HG02973 (cell line): ENCODE measurements at regions not wholly inside any gene's neighbourhood (a gene's known extent, or its start where the extent isn't known, plus 50 kb on each side); places are given as distances from the start of the nearest gene placed in this dataset.

Source experiments
- ATAC-seq: cut with Tn5 transposase; IDR thresholded peaks from one replicate; pipeline ENCODE4 v1.9.1; 2021; ENCODE audit warnings: moderate library complexity; ENCODE audit not compliant: unreplicated experiment

DNA sequence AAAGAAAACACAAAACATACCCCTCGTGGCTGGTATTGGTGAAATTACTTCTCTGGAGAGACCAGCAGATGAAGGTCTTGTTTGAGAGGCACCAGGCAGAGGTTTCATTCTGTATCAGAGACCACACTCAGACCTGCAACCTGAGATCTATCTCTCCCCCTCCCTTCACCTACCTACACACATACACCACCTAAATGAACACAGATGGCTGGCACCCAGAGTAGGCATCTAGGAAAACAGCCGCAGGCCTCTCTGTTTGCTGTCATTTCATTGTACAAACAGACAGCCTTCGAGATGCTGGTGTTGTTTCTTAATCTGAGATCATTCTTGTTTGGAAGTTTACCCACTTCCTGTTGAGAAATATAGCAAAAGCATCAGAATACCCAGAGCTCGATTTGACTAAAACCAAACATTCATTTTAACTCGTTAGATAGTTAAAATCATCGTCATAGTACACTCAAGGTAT is 173.9 kb upstream of the SLC25A13 start:
- peak; percentile 67 for ATAC-seq

DNA sequence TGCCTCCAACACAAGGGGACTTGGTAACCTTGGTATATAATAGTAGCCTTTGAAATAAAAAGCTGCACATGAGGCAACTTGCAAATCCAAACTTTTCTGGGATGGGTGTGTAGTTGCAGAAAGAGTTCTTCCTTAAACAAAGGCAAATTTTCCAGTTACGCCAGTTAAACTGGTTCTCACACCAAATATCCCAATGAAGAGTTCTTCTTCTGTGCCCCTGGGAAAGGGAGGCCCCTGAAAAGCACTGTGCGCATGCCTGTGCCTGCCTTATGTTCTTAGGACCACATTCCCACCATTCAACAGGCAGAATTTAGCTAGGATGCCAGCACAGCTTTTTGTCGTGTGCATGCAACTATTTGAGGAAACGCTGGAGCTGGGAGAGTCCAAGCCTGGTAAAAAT is 164.8 kb upstream of the SLC25A13 start:
- ATAC-seq, result no peak

DNA sequence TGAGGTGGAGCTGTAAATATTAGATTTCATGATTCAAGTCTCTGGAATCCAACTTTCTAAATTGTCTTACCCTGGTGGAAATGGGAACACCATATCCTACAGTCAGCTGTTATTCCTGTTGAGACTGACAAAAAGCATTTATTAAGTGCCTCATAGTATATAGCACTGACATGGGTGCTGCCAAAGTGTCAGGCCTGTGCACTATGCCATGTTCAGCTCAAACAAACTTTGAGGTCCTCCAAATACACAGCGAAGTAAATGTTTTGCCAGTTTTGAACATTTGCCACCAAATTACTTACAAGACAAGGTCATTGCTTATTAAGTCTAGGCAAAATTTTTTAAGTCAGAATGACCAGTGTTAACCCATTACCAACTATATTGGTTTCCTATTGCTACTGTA is 162.9 kb upstream of the SLC25A13 start:
- no peak for ATAC-seq

DNA sequence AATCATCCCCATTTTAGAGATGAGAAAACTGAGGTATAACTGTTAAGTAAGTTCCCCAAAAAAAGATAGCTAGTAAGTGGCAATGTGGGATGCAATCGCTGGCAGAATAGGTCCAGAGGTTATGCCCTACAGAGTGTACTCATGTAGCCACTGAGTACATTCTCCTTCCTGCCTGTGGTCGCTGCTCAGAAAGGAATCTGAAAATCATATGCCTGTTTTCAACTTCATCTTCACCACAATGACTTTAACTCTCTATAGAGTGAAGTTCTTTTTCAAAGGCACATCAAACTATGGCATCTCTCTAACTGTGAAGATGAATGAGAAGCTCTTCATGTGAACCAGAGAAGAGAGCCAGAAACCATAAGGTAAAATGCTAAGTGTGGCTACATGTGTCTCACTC is 162.2 kb upstream of the SLC25A13 start:
- ATAC-seq, result no peak

DNA sequence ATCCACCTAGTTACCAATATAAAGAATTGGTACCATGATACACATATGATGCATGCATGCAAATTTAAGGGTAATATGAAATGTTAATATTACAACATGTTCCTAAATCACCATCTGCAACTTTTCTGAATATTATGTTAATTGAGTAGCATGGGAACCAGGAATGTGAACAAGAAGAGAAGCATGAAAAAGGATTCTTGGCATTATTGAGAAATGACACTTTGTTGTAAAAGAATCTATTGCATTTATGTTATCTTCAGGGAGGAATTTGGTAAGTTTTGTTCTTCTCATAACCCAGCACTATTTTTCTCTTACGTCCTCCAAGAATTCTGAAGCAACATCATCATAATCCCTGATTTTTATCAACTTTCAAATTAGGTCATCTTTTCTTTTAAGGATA is 159.9 kb upstream of the SLC25A13 start:
- ATAC-seq, result no peak

DNA sequence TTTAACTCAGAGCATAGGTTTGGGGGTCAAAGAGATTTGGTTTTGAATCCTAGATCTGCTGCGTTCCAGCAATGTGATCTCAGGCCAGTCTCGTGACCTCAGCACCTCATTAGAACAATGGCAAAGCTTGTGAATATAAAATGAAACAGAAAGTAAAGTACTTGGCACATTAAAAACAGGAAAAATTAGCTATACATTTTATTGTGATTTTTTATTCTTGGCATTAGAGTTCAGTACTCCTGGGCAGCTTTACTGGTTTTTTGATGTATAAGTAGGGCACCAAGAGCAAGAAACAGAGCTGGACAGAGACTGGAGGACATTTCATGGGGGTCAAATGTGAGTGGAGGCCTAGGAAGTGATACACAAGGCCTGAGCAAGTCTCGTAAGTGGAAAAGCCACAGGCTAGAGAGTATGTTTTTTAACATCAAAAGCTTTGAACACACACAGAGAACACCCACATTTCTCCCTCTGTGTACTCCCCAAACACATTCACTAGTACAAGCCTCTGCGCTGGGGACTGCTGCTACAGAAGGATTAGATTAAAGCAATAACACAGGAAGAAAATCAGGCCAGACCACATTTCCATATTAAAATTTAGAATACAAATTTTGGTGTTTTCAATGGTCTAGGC is 157.2 kb upstream of the SLC25A13 start:
- no peak for ATAC-seq

DNA sequence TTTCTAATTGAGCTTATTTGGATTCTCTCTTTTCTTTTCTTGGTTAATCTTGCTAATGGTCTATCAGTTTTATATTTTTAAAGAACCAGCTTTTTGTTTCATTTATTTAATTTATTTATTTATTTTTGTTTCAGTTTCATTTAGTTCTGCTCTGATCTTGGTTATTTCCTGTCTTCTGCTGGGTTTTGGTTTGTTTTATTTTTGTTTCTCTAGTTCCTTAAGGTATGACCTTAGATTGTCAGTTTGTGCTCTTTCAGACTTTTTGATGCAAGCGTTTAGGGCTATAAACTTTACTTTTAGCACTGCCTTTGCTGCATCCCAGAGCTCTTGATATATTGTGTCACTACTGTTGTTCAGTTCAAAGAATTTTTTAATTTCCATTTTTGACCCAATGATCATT is 149.7 kb upstream of the SLC25A13 start:
- no peak for ATAC-seq

DNA sequence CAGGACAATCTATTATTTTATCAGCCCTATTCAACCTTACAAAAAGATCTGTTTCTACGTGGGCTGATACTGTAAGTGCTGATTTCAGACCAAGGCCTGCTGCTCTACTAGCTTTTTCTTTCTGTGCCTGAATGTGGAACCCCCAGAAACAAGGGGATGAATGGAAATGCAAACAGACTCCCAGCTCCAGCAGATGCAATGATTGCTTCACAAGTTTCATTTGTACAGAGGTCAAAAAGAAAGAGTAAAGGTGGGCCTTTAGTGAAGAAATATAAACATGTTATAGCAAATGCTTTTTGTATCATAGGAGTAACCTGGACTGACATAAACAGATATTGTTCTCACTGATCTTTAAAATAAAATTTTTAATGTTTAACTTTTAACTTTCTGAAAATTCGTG is 130.2 kb upstream of the SLC25A13 start:
- no peak for ATAC-seq

DNA sequence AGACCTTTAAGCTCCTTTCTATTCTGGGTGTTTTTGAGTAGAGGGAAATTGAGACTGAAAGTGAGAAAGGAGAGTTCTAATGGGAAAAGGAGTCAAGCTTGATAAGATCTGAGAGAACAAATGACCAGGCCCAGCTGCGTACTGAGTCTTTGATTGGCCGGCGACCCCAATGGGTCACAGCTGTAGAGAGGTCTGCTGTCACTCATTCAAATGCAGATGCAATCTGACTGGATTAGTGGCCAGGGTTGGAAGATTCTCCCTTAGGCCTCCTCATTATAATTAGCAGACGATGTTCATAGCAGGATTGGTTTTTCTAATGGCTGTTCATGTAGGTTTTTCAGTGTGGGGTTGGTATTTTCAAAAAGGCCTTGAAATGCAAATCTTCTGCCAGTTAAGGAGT is 127.2 kb upstream of the SLC25A13 start:
- ATAC-seq, result no peak

DNA sequence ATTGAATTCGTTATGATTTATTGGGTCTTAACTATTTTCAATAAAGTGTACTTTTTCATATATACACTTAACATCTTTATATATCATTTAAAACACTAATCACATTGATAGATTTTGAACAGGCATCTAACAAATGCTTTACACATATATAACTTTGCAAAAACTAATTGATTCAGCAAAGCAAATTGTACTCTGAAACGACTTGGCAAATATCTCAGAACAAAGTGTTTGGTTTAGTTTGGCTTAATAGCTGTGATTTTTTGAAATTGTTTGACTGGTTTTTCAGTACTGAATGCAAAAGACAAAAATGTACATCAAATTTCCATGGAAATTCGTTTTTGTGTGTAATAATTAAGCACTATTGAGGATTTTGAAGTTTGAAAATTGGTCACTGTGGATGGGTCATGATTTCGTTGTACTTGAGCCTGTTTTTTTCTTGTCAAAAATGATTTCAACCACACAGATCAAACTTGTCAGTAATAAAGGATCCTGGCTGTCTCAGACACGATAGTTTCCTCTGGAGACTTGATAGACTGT is 125.3 kb upstream of the SLC25A13 start:
- no peak for ATAC-seq

DNA sequence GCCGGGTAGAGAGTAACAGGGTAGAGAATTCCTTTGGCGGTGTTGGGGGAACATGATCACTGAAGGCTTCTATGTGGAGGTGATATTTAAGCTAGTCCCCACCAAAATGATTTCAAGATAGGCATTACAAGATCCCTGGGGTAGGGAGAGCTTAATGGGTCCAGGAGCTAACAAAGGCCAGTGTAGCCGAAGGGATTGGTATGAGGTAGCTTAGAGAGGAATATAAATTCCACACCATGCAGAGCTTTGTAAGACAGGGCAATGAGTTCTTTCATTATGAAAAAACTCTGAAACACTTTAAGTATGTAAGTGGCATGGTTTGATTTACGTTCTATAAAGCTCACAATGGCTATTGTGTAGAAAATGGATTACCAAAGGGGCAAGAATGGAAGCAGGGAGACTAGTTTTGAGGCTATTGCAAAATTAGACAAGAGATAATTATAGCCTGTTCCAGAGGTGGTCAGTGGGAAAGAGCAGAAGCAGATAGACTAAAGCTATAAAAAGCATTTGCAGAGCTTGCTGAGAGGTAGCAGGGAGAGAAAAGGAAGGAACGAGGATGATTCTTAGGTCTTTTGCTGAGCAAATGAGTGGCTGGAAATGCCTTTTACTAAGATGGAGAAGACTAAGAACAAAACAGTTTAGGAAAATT is 119.7 kb upstream of the SLC25A13 start:
- no peak for ATAC-seq

DNA sequence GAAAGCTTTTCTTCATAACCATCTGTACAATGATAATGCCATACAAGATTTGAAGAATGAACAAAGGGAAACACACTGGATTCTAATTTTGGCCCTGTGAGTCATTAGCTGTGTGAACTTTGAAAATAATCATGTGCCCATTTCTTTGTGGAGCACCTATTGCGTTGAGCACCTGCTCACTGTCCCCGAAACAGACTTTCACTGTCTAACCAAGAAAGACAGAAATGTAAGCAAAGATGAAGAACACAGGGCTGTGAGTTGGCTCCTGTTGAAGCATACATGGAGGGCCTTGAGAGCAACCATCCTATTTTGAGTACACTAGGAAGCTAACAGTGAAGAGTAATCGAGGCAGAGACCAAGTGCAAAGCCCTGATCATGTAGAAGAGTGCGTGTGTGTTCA is 118.4 kb upstream of the SLC25A13 start:
- ATAC-seq, result no peak

DNA sequence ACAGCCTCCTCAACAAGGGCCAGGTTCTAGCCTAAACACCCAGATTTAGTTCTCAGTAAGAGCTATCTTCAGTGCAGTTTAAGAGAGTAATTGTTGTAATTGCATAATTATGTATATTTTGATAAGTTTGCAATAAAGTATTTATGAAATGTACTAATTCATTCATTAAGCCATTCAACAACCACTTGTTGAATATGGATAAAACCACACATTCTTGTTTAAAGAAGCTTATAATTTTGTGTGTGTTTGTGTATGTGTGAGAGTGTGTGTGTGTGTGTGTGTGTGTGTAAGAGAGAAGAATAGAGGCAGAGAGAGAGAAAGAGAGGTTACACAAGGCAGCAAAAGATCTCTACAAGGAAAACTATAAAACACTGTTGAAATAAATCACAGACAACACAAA is 115.0 kb upstream of the SLC25A13 start:
- ATAC-seq, result no peak

DNA sequence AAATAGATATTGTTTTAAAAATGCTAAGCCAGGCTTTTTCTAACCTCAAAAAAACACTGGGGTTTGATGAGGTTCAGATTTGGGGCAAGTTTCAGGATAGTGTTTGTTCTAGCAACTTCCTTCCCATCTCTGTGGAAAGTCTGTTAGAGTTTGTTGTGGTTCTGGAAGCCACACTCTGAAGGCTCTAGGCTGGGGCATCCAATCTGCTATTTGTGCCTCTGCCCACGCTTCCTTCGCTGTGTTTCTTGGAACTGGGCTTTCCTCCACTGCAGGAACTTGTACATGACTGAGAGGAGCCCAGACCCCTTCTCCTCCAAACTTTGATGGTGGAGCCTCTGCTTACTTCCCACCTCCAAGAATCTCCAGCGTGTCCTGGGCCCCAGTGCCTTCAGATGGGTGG is 108.5 kb upstream of the SLC25A13 start:
- no peak for ATAC-seq

DNA sequence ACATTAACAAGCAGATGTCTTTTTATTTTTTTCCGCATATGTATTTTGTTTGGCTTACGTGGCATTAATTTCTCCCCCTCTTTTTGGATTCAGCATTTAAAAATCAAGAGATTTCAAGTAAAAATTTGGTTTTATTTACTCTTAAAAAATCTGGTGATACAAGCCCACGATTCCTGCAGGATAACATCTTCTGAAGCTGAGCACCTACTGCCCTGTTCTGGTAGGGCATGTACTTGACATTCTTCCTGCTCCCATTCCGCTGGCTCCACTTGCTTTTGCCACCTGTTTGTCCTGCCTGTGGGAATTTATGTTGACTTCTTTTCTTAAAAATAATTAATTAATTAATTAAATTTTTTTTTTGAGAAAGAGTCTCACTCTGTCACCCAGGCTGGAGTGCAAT is 105.2 kb upstream of the SLC25A13 start:
- no peak for ATAC-seq

DNA sequence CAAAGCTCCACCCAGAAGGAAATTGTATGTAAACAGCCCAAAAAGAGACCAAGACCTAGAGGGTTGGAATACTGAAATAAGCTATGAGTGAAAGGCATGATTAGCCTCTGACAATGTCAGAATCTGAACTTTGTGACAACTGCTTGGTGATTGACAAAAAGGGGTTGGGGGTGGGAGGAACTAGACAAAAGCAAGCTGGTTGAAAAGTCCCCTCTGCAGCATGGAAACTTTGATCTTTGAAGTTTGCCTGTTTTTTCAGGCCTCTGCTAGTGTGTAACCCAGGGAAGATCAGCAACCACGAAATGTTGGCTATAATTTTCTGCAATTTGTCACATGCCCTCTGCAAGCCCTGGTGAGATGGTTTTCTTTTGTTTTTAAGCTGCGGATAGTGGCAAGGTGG is 104.8 kb upstream of the SLC25A13 start:
- ATAC-seq, result no peak

DNA sequence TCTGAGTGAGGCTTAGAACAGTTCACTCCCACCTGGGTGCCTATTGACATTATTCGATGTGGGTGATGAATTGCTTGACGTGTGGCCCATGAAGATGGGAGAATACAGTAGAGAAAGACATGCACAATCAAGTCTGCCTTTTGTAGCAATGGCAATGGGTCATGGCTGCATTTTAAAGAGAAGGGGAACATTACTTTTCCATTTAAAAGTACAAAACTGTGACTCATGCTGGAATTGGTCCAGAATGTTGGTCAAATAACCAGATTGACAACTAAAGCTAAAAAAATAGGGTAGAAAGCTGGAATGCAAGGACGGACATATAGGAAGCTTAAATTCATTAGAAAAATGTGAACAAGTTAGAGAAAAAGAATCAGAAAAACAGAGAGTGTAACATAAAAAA is 104.1 kb upstream of the SLC25A13 start:
- ATAC-seq, result no peak

DNA sequence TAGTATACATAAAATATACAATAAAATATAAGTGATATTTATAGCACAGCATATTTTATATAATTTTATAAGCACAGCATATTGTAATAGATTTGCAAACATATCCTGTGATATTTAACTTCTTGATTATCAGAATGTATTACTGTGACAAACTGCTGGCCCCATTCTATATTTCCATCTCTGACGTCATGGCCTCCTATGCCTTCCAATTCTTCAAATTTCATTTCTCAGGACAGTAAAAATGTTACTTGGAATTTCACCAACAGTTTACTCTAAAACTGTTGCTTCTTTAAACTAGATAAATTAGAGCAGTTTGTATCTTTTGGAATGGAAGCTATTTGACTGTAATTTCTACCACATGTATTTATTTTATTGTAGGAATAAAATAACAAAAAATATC is 102.5 kb upstream of the SLC25A13 start:
- no peak for ATAC-seq

DNA sequence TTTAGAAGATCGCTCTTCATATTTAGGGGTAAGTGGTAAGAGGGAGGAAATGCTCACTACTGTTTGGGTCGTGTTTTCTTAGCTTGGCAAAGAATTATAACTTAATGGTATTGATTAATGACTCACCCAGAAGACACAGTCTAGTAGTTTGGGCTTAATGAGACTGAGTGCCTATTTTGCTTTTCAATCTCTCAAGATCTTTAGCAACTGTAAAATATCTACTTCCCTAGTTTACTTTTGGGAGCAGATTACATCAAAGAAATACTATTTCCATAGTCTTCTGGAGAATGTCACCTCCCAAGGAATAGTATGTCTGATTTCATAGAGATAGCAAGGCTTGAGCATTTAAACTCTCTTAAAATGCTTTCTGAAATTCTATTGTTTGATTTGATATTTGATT is 100.5 kb upstream of the SLC25A13 start:
- no peak for ATAC-seq

DNA sequence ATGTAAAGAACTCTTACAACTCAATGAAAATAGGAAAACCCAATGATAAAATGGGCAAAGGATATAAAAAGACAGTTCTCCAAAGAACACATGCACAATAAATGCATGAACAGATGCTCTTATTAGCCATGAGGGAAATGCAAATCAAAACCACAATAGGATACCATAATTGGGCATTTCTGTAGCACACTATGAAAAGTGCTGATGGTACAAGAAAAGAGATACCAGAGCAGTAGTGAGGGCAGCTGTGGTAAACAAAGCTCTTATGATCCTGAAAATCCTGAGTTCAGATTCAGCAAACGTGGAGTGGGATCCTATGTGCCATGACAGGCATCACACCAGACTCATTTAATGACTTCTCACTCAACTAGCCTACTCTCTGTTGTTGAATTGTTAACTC is 96.7 kb upstream of the SLC25A13 start:
- no peak for ATAC-seq

DNA sequence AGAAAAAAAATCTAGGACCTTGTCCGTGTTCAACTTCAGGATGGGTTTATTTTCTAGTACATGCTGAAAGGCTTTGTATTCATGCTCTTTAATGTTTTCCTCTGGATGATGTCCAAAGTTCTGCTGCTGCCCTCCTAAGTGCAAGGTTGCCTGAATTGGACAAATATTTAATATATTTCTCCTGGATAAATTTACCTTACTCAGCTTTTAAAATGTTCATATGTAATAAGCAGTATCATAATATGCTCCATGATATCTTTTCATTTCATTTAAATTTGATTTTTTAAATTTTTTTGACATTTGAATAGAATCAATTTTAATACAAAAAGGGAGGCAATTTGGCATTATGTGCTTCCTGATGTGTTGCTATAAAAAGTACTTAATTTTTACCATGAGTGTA is 95.9 kb upstream of the SLC25A13 start:
- ATAC-seq, result no peak

DNA sequence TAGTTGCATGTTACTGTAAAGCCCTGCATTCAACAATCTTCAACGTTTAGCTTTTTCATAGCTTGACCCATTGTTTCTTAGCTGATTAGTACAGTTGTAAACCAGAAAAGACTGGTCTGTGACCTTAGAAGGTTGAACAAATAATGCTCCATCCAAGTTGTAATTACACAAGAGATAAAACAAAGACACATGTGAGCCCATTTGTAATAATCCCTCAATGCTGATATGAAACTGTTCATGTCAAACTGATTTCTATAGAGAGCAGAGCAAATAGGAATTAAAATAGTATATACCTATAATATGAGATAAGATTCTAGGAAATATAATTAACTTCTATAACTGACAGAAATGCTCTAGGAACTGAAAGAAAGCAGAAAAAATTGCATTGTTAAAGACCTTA is 94.7 kb upstream of the SLC25A13 start:
- no peak for ATAC-seq

DNA sequence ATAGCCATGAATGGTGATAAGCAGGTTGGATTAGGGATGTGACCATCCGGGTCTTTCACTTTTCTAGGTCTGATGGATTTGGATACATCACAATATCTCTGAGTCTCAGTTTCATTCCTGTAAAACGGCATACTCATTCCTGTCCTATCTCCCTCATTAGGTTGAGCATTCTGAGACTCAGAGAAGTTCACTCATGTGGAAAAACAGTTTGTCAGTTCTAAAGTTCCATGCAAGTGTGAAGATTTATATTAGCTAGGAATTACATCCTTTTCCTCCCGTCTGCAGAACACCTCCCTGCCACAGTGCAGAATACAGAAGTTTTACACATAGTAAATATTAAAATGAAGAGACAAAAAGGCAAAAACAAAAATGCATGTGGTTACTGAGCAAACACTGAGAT is 94.2 kb upstream of the SLC25A13 start:
- ATAC-seq, result no peak
